PFSK-1 (cell line): ENCODE measurements at regions not wholly inside any gene's neighbourhood (a gene's known extent, or its start where the extent isn't known, plus 50 kb on each side); places are given as distances from the start of the nearest gene placed in this dataset.

ENCODE experiments used
- POLR2AphosphoS5 ChIP-seq: IDR thresholded peaks from 2 replicates; pipeline ENCODE4 v1.6.1; 2012; ENCODE audit warnings: low read depth, mild to moderate bottlenecking, control low read depth, low read length, moderate library complexity
- REST ChIP-seq, 2 experiments: IDR thresholded peaks; 2 replicates each; pipeline versions ENCODE4 v1.6.1 to v1.8.0; 2011 to 2012; ENCODE audit warnings: low read depth in 2 of 2, low read length in 2 of 2, control low read depth in 1 of 2, inconsistent platforms in 1 of 2, mild to moderate bottlenecking in 1 of 2, moderate library complexity in 1 of 2; ENCODE audit not compliant: insufficient read depth in 1 of 2
- SIN3A ChIP-seq: IDR thresholded peaks from 2 replicates; pipeline ENCODE4 v1.6.1; 2012; ENCODE audit warnings: mild to moderate bottlenecking, low read length, moderate library complexity, borderline replicate concordance; ENCODE audit not compliant: insufficient read depth
- TAF1 ChIP-seq: IDR thresholded peaks from 2 replicates; pipeline ENCODE4 v1.6.1; 2012; ENCODE audit warnings: low read length, control low read depth, borderline replicate concordance; ENCODE audit not compliant: insufficient read depth

GRCh38 chr3:181935915-181936314, 224.2 kb downstream of the SOX2 start:
- TF ChIP-seq POLR2AphosphoS5 (no peak), SIN3A (no peak), REST (IDR thresholded peaks at IDR 0.05; ENCODE audit: insufficient read depth in 1 of 2, low read depth in 2 of 2, low read length in 2 of 2) (no peak), TAF1 (no peak)
